Smooth muscle cell (in vitro differentiated cells): ENCODE measurements at regions not wholly inside any gene's neighbourhood (a gene's known extent, or its start where the extent isn't known, plus 50 kb on each side); places are given as distances from the start of the nearest gene placed in this dataset.
A peak's percentile ranks its signal among the peaks of the same experiment; 100 is the strongest.

Experiments
- DNase-seq: peaks from one replicate; lab custom pipeline; 2025; ENCODE audit not compliant: unreplicated experiment; lab: John Stamatoyannopoulos, UW
- H2AFZ ChIP-seq: fragments of 200-600 bp; sonication (generic); 2 replicates; pipeline ENCODE4 v1.6.0; 2016; ENCODE audit warnings: antibody characterized with exemption, low read depth, mild to moderate bottlenecking
- H3F3A ChIP-seq: fragments of 200-600 bp; sonication (generic); 2 replicates; pipeline ENCODE4 v1.6.0; 2017; ENCODE audit warnings: antibody characterized with exemption, low read depth
- H3K27ac ChIP-seq: fragments of 200-600 bp; sonication (generic); 2 replicates; pipeline ENCODE4 v1.5.1; 2016; ENCODE audit warnings: low read depth, mild to moderate bottlenecking
- H3K27me3 ChIP-seq: fragments of 200-600 bp; sonication (generic); 2 replicates; pipeline ENCODE4 v1.6.1; 2016; ENCODE audit warnings: low read depth, mild to moderate bottlenecking
- H3K36me3 ChIP-seq: fragments of 200-600 bp; sonication (generic); 2 replicates; pipeline ENCODE4 v1.5.1; 2016; ENCODE audit warnings: low read depth
- H3K4me1 ChIP-seq: fragments of 200-600 bp; sonication (generic); 2 replicates; pipeline ENCODE4 v1.5.1; 2016; ENCODE audit warnings: low read depth
- H3K4me2 ChIP-seq: fragments of 200-600 bp; sonication (generic); 2 replicates; pipeline ENCODE4 v1.6.0; 2016; ENCODE audit warnings: mild to moderate bottlenecking
- H3K4me3 ChIP-seq: fragments of 200-600 bp; sonication (generic); 2 replicates; pipeline ENCODE4 v1.5.1; 2016; ENCODE audit warnings: mild to moderate bottlenecking
- H3K79me2 ChIP-seq: fragments of 200-600 bp; sonication (generic); 2 replicates; pipeline ENCODE4 v1.6.0; 2016; ENCODE audit warnings: low read depth, mild to moderate bottlenecking
- H3K9ac ChIP-seq: fragments of 200-600 bp; sonication (generic); 2 replicates; pipeline ENCODE4 v1.6.0; 2016; ENCODE audit warnings: low read depth
- H3K9me3 ChIP-seq: fragments of 200-600 bp; sonication (generic); replicated peaks from 2 replicates; pipeline ENCODE4 v1.5.1; 2016; ENCODE audit warnings: low read depth
- H4K20me1 ChIP-seq: fragments of 200-600 bp; sonication (generic); 2 replicates; pipeline ENCODE4 v1.6.0; 2016; ENCODE audit warnings: low read depth
- WGBS: methylation state at CpG from one replicate; pipeline ENCODE4 v1.1.7; 2016; ENCODE audit warnings: low lambda C conversion rate; 5-methylcytosine and 5-hydroxymethylcytosine counted together
- TF ChIP-seq, protein P1 (sequence below): fragments of 200-600 bp; sonication (generic); IDR thresholded peaks from 2 replicates; pipeline ENCODE4 v1.5.1; 2017; ENCODE audit warnings: borderline replicate concordance, mild to moderate bottlenecking, antibody characterized with exemption; ENCODE audit not compliant: insufficient read depth, poor library complexity, severe bottlenecking

- Histone ChIP-seq H3K9ac (no peak overlapping the region), H3K4me1 (no peaks in the 10 kb centered on the region), H4K20me1 (no peaks in the 10 kb centered on the region), H3K4me2 (no peak overlapping the region), H2AFZ (no peak overlapping the region), H3K9me3 (no peaks in the 10 kb centered on the region), H3K36me3 (no peaks in the 10 kb centered on the region), H3F3A (no peaks in the 10 kb centered on the region), H3K4me3 (no peak overlapping the region), H3K27ac (no peak overlapping the region), H3K79me2 (no peaks in the 10 kb centered on the region), H3K27me3 (no peaks in the 10 kb centered on the region)
- no peak for DNase-seq
- TF ChIP-seq, protein P1, sequence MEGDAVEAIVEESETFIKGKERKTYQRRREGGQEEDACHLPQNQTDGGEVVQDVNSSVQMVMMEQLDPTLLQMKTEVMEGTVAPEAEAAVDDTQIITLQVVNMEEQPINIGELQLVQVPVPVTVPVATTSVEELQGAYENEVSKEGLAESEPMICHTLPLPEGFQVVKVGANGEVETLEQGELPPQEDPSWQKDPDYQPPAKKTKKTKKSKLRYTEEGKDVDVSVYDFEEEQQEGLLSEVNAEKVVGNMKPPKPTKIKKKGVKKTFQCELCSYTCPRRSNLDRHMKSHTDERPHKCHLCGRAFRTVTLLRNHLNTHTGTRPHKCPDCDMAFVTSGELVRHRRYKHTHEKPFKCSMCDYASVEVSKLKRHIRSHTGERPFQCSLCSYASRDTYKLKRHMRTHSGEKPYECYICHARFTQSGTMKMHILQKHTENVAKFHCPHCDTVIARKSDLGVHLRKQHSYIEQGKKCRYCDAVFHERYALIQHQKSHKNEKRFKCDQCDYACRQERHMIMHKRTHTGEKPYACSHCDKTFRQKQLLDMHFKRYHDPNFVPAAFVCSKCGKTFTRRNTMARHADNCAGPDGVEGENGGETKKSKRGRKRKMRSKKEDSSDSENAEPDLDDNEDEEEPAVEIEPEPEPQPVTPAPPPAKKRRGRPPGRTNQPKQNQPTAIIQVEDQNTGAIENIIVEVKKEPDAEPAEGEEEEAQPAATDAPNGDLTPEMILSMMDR = no peak
- WGBS = 72% methylated on average over 2 of the region's 2 CpGs
Measured at GRCh38 chr18:9029131-9029530, 73.4 kb upstream of the NDUFV2 start.

DNA sequence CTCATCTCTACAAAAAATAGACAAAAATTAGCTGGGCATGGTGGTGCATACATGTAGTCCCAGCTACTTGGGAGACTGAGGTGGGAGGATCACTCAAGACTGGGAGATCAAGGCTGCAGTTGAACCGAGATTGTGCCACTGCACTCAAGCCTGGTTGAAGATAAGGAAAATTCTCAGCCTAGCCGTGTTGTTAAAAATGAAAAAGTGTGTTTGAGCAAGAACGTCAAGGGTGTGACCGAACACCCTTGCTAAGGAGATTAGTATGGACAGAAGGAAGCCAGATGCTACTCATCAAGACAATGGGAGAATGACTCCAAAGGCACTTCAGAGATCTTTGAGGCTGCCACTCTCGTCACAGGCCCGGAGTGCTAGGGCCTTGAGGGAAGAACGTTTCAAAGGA is 70.0 kb upstream of the NDUFV2 start:
- no peaks in the 10 kb centered on the region for H3F3A ChIP-seq
- no peak overlapping the region for H3K4me3 ChIP-seq
- H3K27ac ChIP-seq = no peak overlapping the region
- no peaks in the 10 kb centered on the region for H3K79me2 ChIP-seq
- H3K9ac ChIP-seq = no peak overlapping the region
- no peaks in the 10 kb centered on the region for H3K9me3 ChIP-seq
- no peak overlapping the region for H2AFZ ChIP-seq
- H3K36me3 ChIP-seq = no peaks in the 10 kb centered on the region
- no peaks in the 10 kb centered on the region for H3K27me3 ChIP-seq
- no peak for DNase-seq
- TF ChIP-seq, protein P1 = no peak
- no peak overlapping the region for H3K4me2 ChIP-seq
- no peaks in the 10 kb centered on the region for H4K20me1 ChIP-seq
- 90% methylated on average over 7 of the region's 7 CpGs for WGBS
- no peaks in the 10 kb centered on the region for H3K4me1 ChIP-seq

- Histone ChIP-seq H3K9ac (peak overlapping the region; percentile 18), H3K27me3 (no peaks in the 10 kb centered on the region), H3K27ac (peak overlapping the region; percentile 75), H3K4me2 (peak overlapping the region; percentile 29), H3K9me3 (no peaks in the 10 kb centered on the region), H3K4me1 (peaks cover 3% of the 10 kb centered on the region), H3K79me2 (no peaks in the 10 kb centered on the region), H3K36me3 (no peaks in the 10 kb centered on the region), H3F3A (no peaks in the 10 kb centered on the region), H3K4me3 (no peak overlapping the region), H4K20me1 (no peaks in the 10 kb centered on the region), H2AFZ (peak overlapping the region; percentile 92)
- DNase-seq = no peak
- WGBS = 51% methylated on average over 7 of the region's 7 CpGs
- TF ChIP-seq, protein P1 = no peak
Measured at GRCh38 chr18:9038277-9038871, 64.1 kb upstream of the NDUFV2 start.

- no peak overlapping the region for H3K9ac ChIP-seq
- DNase-seq = no peak
- no peak overlapping the region for H3K4me2 ChIP-seq
- no peak overlapping the region for H3K4me3 ChIP-seq
- no peak overlapping the region for H2AFZ ChIP-seq
- H4K20me1 ChIP-seq = no peaks in the 10 kb centered on the region
- no peak overlapping the region for H3K27ac ChIP-seq
- no peaks in the 10 kb centered on the region for H3K9me3 ChIP-seq
- no peaks in the 10 kb centered on the region for H3F3A ChIP-seq
- WGBS = 79% methylated on average over 3 of the region's 3 CpGs
- no peaks in the 10 kb centered on the region for H3K36me3 ChIP-seq
- H3K79me2 ChIP-seq = no peaks in the 10 kb centered on the region
- TF ChIP-seq, protein P1 = no peak
- no peaks in the 10 kb centered on the region for H3K27me3 ChIP-seq
- peaks cover 3% of the 10 kb centered on the region for H3K4me1 ChIP-seq
Measured at GRCh38 chr18:9039441-9040071, 62.9 kb upstream of the NDUFV2 start.
